ENCODE measurements at regions not wholly inside any gene's neighbourhood (a gene's known extent, or its start where the extent isn't known, plus 50 kb on each side); places are given as distances from the start of the nearest gene placed in this dataset.

DNA sequence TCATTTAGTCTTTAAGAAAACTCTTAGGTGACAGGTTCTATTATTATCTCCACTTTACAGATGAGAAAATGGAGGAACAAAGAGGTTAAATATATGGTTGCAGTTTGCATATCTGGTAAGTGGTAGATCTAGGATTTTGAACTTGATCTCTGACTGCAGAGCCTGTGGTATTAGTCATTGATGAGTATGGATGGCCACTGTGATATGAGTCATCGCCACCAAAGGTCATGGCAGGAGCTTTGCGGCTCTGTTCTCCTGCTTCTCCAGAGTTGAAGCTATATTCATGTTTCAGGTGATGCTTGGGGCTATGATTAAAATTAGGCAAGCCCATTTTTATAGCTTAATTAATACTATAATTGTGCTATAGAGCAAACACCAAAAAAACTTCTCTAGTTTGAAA is 306.2 kb upstream of the DPPA4 start (continued):
- TF ChIP-seq, protein P1, sequence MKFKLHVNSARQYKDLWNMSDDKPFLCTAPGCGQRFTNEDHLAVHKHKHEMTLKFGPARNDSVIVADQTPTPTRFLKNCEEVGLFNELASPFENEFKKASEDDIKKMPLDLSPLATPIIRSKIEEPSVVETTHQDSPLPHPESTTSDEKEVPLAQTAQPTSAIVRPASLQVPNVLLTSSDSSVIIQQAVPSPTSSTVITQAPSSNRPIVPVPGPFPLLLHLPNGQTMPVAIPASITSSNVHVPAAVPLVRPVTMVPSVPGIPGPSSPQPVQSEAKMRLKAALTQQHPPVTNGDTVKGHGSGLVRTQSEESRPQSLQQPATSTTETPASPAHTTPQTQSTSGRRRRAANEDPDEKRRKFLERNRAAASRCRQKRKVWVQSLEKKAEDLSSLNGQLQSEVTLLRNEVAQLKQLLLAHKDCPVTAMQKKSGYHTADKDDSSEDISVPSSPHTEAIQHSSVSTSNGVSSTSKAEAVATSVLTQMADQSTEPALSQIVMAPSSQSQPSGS (IDR thresholded peaks at IDR 0.05; ENCODE audit: low read length): no peak
- no peak for TF ChIP-seq ETV6 (conservative IDR thresholded peaks at IDR 0.05 in 1 of 2, IDR thresholded peaks at IDR 0.05 in 1 of 2; ENCODE audit: borderline replicate concordance in 1 of 2, low read depth in 1 of 2)
- no peak for TF ChIP-seq ATF7 (IDR thresholded peaks at IDR 0.05; ENCODE audit: low read depth)

DNA sequence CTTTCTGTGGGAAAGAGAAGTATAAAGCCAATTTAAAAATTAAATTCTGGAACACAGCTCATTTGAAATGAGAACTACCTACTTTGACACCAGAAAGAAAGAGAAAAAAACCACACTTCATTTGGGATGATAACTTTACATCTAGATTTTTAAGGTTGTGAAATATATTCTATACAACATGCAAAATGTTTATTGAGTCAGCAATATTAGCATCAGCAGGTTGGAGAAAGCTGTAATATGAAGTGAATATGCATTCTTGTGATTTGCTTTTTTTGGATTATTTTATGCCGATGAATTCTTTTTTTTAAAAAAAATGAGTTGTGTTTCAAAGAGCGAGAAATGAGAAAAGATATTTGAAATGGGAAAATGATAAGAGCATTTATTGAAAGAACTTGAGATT is 307.0 kb upstream of the DPPA4 start:
- H4K20me1 ChIP-seq (ENCODE audit: control insufficient read depth, insufficient read depth): no peaks in the 10 kb centered on the region
- no peak overlapping the region for H2AFZ ChIP-seq (ENCODE audit: control insufficient read depth, low read depth, low read length)
- WGBS (ENCODE audit: insufficient coverage, insufficient replicate concordance, low lambda C conversion rate, missing lambda C conversion rate): 48% methylated on average over 2 of the region's 2 CpGs
- no peak overlapping the region for H3K4me3 ChIP-seq
- intact Hi-C loops (cut with micrococcal nuclease; ENCODE audit: unreplicated experiment) (no loop called here), in situ Hi-C loops (cut with MboI) (no loop called here)
- BruUV-seq (replicated peaks): no TSS peak
- DNase-seq (ENCODE audit: low read depth, low spot score) (no peak), ATAC-seq (no peak), FAIRE-seq (no peak)
- no peak overlapping the region for H3K27ac ChIP-seq (ENCODE audit: control insufficient read depth, insufficient read depth)
- H3K9ac ChIP-seq (ENCODE audit: control insufficient read depth, insufficient read depth, low read length): no peak overlapping the region
- H3K79me2 ChIP-seq (ENCODE audit: control insufficient read depth, insufficient read depth, low read length): no peaks in the 10 kb centered on the region
- SMC1A ChIA-PET (ENCODE audit: uncharacterized antibody, unreplicated experiment): interaction anchor here (0.6 kb wide), 1 partner anchor 1019 kb away, joined by 3 read pairs; no protein-coding TSS in a partner anchor
- CTCF ChIA-PET: no interaction called here
- no peak overlapping the region for H3K4me2 ChIP-seq (ENCODE audit: control insufficient read depth, insufficient read depth)
- no peaks in the 10 kb centered on the region for H3K9me3 ChIP-seq (replicated peaks; ENCODE audit: control insufficient read depth, insufficient read depth, low read length)
- no peaks in the 10 kb centered on the region for H3K4me1 ChIP-seq (ENCODE audit: control insufficient read depth, insufficient read depth, low read length)
- H3K36me3 ChIP-seq (ENCODE audit: control insufficient read depth in 2 of 2, insufficient read depth in 2 of 2, low read length in 1 of 2): no peaks in the 10 kb centered on the region
- POLR2A ChIA-PET: no interaction called here
- no peaks in the 10 kb centered on the region for H3K27me3 ChIP-seq (replicated peaks in 1 of 2; ENCODE audit: control insufficient read depth in 2 of 2, insufficient read depth in 2 of 2, low read length in 1 of 2)
- RAD21 ChIA-PET (ENCODE audit: unreplicated experiment): no interaction called here
- TF ChIP-seq MEF2A (IDR thresholded peaks at IDR 0.05; ENCODE audit: insufficient read depth, low read depth, low read length): no peak
- no peak for TF ChIP-seq TCF12 (IDR thresholded peaks at IDR 0.05; ENCODE audit: low read depth, low read length)
- no peak for TF ChIP-seq CHD2 (IDR thresholded peaks at IDR 0.05; ENCODE audit: borderline replicate concordance, low read depth, low read length)
- TF ChIP-seq, protein P2, sequence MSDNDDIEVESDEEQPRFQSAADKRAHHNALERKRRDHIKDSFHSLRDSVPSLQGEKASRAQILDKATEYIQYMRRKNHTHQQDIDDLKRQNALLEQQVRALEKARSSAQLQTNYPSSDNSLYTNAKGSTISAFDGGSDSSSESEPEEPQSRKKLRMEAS (IDR thresholded peaks at IDR 0.05; ENCODE audit: low read depth, low read length): no peak
- no peak for TF ChIP-seq NR2C2 (IDR thresholded peaks at IDR 0.05; ENCODE audit: borderline replicate concordance, control insufficient read depth, insufficient read length, low read depth)
- TF ChIP-seq, protein P3, sequence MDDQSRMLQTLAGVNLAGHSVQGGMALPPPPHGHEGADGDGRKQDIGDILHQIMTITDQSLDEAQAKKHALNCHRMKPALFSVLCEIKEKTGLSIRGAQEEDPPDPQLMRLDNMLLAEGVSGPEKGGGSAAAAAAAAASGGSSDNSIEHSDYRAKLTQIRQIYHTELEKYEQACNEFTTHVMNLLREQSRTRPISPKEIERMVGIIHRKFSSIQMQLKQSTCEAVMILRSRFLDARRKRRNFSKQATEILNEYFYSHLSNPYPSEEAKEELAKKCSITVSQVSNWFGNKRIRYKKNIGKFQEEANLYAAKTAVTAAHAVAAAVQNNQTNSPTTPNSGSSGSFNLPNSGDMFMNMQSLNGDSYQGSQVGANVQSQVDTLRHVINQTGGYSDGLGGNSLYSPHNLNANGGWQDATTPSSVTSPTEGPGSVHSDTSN (IDR thresholded peaks at IDR 0.05; ENCODE audit: insufficient replicate concordance, low read depth, low read length): no peak
- TF ChIP-seq EGR1 (IDR thresholded peaks at IDR 0.05; ENCODE audit: borderline replicate concordance in 1 of 2, low read depth in 2 of 2, low read length in 2 of 2): no peak
- TF ChIP-seq, protein P4, sequence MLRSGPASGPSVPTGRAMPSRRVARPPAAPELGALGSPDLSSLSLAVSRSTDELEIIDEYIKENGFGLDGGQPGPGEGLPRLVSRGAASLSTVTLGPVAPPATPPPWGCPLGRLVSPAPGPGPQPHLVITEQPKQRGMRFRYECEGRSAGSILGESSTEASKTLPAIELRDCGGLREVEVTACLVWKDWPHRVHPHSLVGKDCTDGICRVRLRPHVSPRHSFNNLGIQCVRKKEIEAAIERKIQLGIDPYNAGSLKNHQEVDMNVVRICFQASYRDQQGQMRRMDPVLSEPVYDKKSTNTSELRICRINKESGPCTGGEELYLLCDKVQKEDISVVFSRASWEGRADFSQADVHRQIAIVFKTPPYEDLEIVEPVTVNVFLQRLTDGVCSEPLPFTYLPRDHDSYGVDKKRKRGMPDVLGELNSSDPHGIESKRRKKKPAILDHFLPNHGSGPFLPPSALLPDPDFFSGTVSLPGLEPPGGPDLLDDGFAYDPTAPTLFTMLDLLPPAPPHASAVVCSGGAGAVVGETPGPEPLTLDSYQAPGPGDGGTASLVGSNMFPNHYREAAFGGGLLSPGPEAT (IDR thresholded peaks at IDR 0.05; ENCODE audit: low read depth): no peak
- no peak for TF ChIP-seq PAX5 (IDR thresholded peaks at IDR 0.05; ENCODE audit: borderline replicate concordance, low read depth, low read length)
- no peak for TF ChIP-seq CBX5 (IDR thresholded peaks at IDR 0.05; ENCODE audit: low read depth)
- TF ChIP-seq CBFB (IDR thresholded peaks at IDR 0.05; ENCODE audit: low read depth): no peak
- TF ChIP-seq SREBF1 (IDR thresholded peaks at IDR 0.05; ENCODE audit: low read length): no peak
- TF ChIP-seq CEBPB (IDR thresholded peaks at IDR 0.05; ENCODE audit: borderline replicate concordance in 1 of 2, low read depth in 2 of 2, low read length in 2 of 2): no peak
- TF ChIP-seq, protein P5, sequence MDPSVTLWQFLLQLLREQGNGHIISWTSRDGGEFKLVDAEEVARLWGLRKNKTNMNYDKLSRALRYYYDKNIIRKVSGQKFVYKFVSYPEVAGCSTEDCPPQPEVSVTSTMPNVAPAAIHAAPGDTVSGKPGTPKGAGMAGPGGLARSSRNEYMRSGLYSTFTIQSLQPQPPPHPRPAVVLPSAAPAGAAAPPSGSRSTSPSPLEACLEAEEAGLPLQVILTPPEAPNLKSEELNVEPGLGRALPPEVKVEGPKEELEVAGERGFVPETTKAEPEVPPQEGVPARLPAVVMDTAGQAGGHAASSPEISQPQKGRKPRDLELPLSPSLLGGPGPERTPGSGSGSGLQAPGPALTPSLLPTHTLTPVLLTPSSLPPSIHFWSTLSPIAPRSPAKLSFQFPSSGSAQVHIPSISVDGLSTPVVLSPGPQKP (IDR thresholded peaks at IDR 0.05; ENCODE audit: low read depth, low read length): no peak
- no peak for TF ChIP-seq SPI1 (IDR thresholded peaks at IDR 0.05; ENCODE audit: borderline replicate concordance, insufficient read depth, low read depth, low read length)

All from GM12878 (cell line).